Right lobe of liver (tissue), 4 donors: ENCODE measurements at regions not wholly inside any gene's neighbourhood (a gene's known extent, or its start where the extent isn't known, plus 50 kb on each side); places are given as distances from the start of the nearest gene placed in this dataset.
"Not testable (repeated sequence)": the region's sequence is repeated elsewhere in the genome, so short reads cannot be mapped to it uniquely, and the experiment has no call there.

ENCODE experiments used
- CTCF ChIP-seq, 4 donors: fragments of 200-600 bp in 3 of 4; fragments of 450-650 bp in 1 of 4; IDR thresholded peaks; one replicate each; pipeline versions ENCODE4 v1.5.1 to v1.8.0; 2016 to 2022; ENCODE audit warnings: antibody characterized with exemption in 4 of 4, mild to moderate bottlenecking in 2 of 4
- POLR2A ChIP-seq: fragments of 450-650 bp; IDR thresholded peaks from one replicate; pipeline ENCODE4 v1.6.1; 2017; ENCODE audit warnings: antibody characterized with exemption, mild to moderate bottlenecking
- donor health status: DM: no; HTN: no; CAD: no.
- donor health status: DM: no; HTN: no; CAD: no.
- donor health status: DM: no; HTN: yes; CAD: no.

- TF ChIP-seq CTCF (IDR thresholded peaks at IDR 0.05); POLR2A: not testable (repeated sequence)
Measured at GRCh38 chr13:109311431-109311976, 474.9 kb downstream of the IRS2 start.
